ENCODE measurements at regions not wholly inside any gene's neighbourhood (a gene's known extent, or its start where the extent isn't known, plus 50 kb on each side); places are given as distances from the start of the nearest gene placed in this dataset.

DNA sequence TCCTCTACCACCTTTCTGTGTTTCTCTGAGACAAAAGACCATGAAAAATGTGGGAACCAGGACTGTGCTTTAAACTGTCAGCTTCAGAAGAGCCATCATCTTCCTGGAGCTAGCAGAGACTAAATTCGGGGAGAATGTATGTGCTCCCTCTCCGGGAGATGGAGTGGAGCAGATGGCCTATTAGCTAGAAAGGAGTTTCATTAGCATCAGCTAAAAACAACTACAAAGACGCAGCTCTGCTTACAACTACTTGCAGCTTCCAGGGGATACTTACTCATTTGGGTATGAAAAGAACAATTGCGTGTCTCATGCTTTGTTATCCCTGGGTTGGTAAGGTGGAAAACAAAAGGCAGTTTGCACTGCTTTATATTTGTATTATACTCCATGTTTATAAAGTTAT, 159.6 kb downstream of the MFSD1 start:
- DNase-seq (ENCODE audit: low read depth), result no peak
- H3K4me3 ChIP-seq (ENCODE audit: low read depth, low read length), result no peak overlapping the region
- no peak for TF ChIP-seq CTCF (IDR thresholded peaks at IDR 0.05; ENCODE audit: insufficient read depth, low read depth, low read length)

GRCh38 chr3:158961911-158962310, 160.1 kb downstream of the MFSD1 start:
- no peak overlapping the region for H3K4me3 ChIP-seq (ENCODE audit: low read depth, low read length)
- no peak for TF ChIP-seq CTCF (IDR thresholded peaks at IDR 0.05; ENCODE audit: insufficient read depth, low read depth, low read length)
- no peak for DNase-seq (ENCODE audit: low read depth)

- DNase-seq (ENCODE audit: low read depth), result no peak
- no peak overlapping the region for H3K4me3 ChIP-seq (ENCODE audit: low read depth, low read length)
- no peak for TF ChIP-seq CTCF (IDR thresholded peaks at IDR 0.05; ENCODE audit: insufficient read depth, low read depth, low read length)
These were observed 168.2 kb downstream of the MFSD1 start for GRCh38 chr3:158970006-158970405.

DNA sequence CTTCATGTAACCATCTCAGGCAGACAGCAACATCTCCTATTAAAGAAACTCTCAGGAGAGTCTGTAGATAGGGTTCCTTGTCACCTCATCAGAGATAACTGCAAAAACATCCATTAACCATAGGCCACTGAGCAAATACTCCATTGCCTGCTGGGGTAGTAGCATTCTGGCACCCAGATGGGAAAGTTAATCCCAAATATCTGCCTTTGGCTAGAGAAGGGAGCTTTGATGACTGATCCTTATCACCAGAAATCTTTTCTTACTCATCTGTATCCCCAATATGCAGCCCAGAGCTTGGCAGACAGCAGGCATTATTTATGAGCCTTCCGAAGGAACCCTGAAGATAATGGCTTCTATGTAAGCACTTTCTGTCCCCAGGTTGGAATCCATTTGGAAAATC, 173.1 kb downstream of the MFSD1 start:
- no peak for TF ChIP-seq CTCF (IDR thresholded peaks at IDR 0.05; ENCODE audit: insufficient read depth, low read depth, low read length)
- H3K4me3 ChIP-seq (ENCODE audit: low read depth, low read length), result no peak overlapping the region
- no peak for DNase-seq (ENCODE audit: low read depth)

DNA sequence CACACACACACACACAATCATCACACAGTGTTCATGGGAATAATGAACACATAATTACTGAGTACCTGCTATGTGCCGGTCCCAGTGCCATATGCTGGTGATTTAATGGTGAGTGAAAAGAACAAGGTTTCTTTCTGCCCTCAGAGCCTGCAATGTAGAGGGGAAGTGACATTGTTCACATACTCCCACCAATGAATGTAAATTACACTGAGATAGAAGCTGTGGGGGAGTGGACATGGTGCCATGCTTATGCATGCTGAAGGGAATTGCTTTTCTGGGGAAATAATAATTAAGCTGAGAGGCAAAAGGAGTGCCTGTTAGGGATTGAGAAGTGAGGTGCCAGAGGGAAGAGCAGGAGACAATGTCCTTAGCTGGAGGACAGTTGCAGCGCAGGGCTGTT, 175.1 kb downstream of the MFSD1 start:
- no peak overlapping the region for H3K4me3 ChIP-seq (ENCODE audit: low read depth, low read length)
- DNase-seq (ENCODE audit: low read depth), result no peak
- TF ChIP-seq CTCF (IDR thresholded peaks at IDR 0.05; ENCODE audit: insufficient read depth, low read depth, low read length), result no peak

DNA sequence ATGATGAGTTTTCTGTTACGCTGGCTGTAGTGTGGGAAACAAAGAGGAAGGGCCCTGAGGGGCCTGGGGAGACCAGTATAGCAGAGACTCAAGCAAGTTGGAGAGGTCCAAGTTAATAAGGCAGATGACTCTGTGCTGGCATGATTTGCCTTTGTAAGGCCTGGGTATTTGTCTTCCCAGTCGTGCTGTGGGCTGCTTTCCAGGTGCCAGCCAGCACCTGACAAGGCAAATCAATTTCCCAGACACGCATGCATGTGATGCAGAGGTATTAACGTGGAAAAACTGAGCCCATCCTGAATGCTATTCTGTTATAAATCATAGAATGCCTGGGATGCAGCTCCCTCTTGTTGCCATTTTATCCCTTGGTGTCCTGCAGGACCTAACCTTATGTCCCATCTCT, 175.6 kb downstream of the MFSD1 start:
- DNase-seq (ENCODE audit: low read depth), result no peak
- no peak for TF ChIP-seq CTCF (IDR thresholded peaks at IDR 0.05; ENCODE audit: insufficient read depth, low read depth, low read length)
- H3K4me3 ChIP-seq (ENCODE audit: low read depth, low read length), result no peak overlapping the region
